OCI-LY3 (cell line): ENCODE measurements at regions not wholly inside any gene's neighbourhood (a gene's known extent, or its start where the extent isn't known, plus 50 kb on each side); places are given as distances from the start of the nearest gene placed in this dataset.

Experiments
- H2AFZ ChIP-seq: fragments of 200-600, 300-600 bp; shearing (Covaris generic); 2 replicates; pipeline ENCODE4 v1.6.0; 2014; ENCODE audit warnings: antibody characterized with exemption, low read depth, low read length
- H3K27ac ChIP-seq: fragments of 200-600, 300-600 bp; sonication (generic); 2 replicates; pipeline ENCODE4 v1.5.1; 2014; ENCODE audit warnings: mild to moderate bottlenecking, low read length, moderate library complexity, mixed read lengths
- H3K27me3 ChIP-seq: fragments of 200-600, 300-600 bp; sonication (generic); 2 replicates; pipeline ENCODE4 v1.6.1; 2014; ENCODE audit warnings: low read depth, low read length, mixed read lengths
- H3K36me3 ChIP-seq: fragments of 200-600, 300-600 bp; sonication (generic); replicated peaks from 2 replicates; pipeline ENCODE3; 2014; ENCODE audit warnings: low read depth, low read length, mixed read lengths
- H3K4me1 ChIP-seq: fragments of 300-600, 200-600 bp; sonication (generic); 2 replicates; pipeline ENCODE4 v1.6.1; 2014; ENCODE audit warnings: low read length, mixed read lengths
- H3K4me2 ChIP-seq: fragments of 200-600, 300-600 bp; sonication (generic); 2 replicates; pipeline ENCODE4 v1.6.1; 2014; ENCODE audit warnings: low read length, mixed read lengths
- H3K4me3 ChIP-seq: fragments of 300-600, 200-600 bp; sonication (generic); 2 replicates; pipeline ENCODE4 v1.5.1; 2014; ENCODE audit warnings: antibody characterized with exemption, mild to moderate bottlenecking, low read length, moderate library complexity
- H3K79me2 ChIP-seq: fragments of 300-600, 200-600 bp; shearing (Covaris generic); 2 replicates; pipeline ENCODE4 v1.6.1; 2014; ENCODE audit warnings: mild to moderate bottlenecking, low read length, mixed read lengths
- H3K9ac ChIP-seq: fragments of 300-600, 200-600 bp; shearing (Covaris generic); 2 replicates; pipeline ENCODE4 v1.6.0; 2014; ENCODE audit warnings: mild to moderate bottlenecking, low read length, moderate library complexity
- H3K9me3 ChIP-seq: fragments of 200-600, 300-600 bp; shearing (Covaris generic); 2 replicates; pipeline ENCODE4 v1.6.1; 2014; ENCODE audit warnings: low read length, mixed read lengths; ENCODE audit not compliant: insufficient read depth
- H4K20me1 ChIP-seq: fragments of 200-600, 300-600 bp; sonication (generic); 2 replicates; pipeline ENCODE4 v1.6.1; 2016; ENCODE audit warnings: low read length, mixed read lengths; ENCODE audit not compliant: insufficient read depth
- EZH2phosphoT487 ChIP-seq: fragments of 200-600 bp; shearing (Covaris generic); IDR thresholded peaks from 2 replicates; pipeline ENCODE4 v1.6.1; 2018; ENCODE audit warnings: antibody characterized with exemption, mixed run types, low read depth
- TF ChIP-seq, protein P1 (sequence below): fragments of 200-600, 300-600 bp; sonication (generic); IDR thresholded peaks from 2 replicates; pipeline ENCODE4 v1.5.1; 2014; ENCODE audit warnings: antibody characterized with exemption, low read length, low read depth

DNA sequence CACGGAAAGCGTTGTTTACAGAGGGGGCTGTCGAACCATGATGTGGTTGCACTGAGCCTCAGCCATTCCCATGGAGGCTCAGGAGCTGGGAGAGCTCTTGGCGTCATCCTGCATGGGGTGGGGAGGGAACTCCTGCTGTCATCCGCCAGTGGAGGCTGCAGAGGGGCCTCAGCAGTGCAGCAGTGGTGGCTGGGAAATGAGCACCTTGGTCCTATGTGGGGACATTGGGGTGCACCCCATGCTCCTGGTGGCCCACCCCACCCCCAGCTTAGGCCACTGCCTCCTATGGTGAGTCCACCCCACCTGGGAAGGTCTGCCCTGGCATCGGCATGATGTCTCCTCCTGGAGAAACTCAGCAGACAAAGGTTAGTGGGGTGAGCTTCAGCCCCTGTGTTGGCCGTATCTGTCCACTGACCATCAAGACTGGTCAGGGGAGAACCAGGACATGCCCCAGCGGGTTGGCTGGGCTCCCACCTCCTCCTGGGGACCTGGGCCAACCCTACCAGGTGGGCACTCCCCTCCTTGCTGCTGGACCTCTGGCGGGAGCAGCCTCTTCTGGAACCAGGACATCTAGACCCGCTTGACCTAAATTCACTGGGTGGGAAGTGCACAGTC is 67.8 kb upstream of the HDAC4 start:
- no peaks in the 10 kb centered on the region for H3K9me3 ChIP-seq
- no peaks in the 10 kb centered on the region for H3K4me1 ChIP-seq
- H4K20me1 ChIP-seq, result no peaks in the 10 kb centered on the region
- H2AFZ ChIP-seq, result no peak overlapping the region
- no peaks in the 10 kb centered on the region for H3K36me3 ChIP-seq
- peaks cover 3% of the 10 kb centered on the region; the same call in 1 of the 2 replicates for H3K27me3 ChIP-seq
- no peak overlapping the region for H3K27ac ChIP-seq
- no peaks in the 10 kb centered on the region for H3K79me2 ChIP-seq
- TF ChIP-seq, protein P1, sequence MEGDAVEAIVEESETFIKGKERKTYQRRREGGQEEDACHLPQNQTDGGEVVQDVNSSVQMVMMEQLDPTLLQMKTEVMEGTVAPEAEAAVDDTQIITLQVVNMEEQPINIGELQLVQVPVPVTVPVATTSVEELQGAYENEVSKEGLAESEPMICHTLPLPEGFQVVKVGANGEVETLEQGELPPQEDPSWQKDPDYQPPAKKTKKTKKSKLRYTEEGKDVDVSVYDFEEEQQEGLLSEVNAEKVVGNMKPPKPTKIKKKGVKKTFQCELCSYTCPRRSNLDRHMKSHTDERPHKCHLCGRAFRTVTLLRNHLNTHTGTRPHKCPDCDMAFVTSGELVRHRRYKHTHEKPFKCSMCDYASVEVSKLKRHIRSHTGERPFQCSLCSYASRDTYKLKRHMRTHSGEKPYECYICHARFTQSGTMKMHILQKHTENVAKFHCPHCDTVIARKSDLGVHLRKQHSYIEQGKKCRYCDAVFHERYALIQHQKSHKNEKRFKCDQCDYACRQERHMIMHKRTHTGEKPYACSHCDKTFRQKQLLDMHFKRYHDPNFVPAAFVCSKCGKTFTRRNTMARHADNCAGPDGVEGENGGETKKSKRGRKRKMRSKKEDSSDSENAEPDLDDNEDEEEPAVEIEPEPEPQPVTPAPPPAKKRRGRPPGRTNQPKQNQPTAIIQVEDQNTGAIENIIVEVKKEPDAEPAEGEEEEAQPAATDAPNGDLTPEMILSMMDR, result no peak
- no peak for TF ChIP-seq EZH2phosphoT487
- H3K4me2 ChIP-seq, result no peak overlapping the region
- no peak overlapping the region for H3K9ac ChIP-seq
- H3K4me3 ChIP-seq, result no peak overlapping the region

DNA sequence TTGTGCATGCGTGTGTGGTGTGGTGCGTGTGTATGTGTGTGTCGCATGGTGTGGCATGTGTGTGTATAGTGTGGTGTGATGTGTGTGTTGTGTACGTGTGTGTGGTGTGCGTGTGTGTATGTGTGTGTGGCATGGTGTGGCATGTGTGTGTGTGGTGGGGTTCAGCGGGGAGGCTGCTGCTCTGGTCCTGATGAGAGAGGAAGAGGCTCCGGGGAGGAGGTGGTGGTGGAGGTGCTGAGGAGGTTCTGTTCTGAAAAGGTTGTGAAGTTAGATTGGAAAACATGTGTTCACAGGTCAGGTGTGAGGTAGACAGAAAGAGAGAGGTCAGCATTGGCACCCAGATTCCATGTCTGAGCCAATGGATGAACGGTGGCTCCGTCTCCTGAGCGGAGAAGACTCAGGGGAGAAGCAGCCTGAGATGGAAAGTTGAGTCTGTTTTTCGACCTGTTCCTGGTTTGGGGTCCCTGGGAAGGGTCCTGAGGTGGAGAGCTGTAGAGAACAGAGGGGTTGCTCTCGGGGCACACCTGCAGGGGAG is 67.2 kb upstream of the HDAC4 start:
- no peak for TF ChIP-seq EZH2phosphoT487
- TF ChIP-seq, protein P1, result no peak
- Histone ChIP-seq H3K4me2 (no peak overlapping the region), H4K20me1 (no peaks in the 10 kb centered on the region), H3K4me1 (no peaks in the 10 kb centered on the region), H3K27me3 (no peaks in the 10 kb centered on the region), H3K27ac (no peak overlapping the region), H3K36me3 (no peaks in the 10 kb centered on the region), H3K9me3 (no peaks in the 10 kb centered on the region), H3K4me3 (no peak overlapping the region), H3K79me2 (no peaks in the 10 kb centered on the region), H2AFZ (no peak overlapping the region), H3K9ac (no peak overlapping the region)

DNA sequence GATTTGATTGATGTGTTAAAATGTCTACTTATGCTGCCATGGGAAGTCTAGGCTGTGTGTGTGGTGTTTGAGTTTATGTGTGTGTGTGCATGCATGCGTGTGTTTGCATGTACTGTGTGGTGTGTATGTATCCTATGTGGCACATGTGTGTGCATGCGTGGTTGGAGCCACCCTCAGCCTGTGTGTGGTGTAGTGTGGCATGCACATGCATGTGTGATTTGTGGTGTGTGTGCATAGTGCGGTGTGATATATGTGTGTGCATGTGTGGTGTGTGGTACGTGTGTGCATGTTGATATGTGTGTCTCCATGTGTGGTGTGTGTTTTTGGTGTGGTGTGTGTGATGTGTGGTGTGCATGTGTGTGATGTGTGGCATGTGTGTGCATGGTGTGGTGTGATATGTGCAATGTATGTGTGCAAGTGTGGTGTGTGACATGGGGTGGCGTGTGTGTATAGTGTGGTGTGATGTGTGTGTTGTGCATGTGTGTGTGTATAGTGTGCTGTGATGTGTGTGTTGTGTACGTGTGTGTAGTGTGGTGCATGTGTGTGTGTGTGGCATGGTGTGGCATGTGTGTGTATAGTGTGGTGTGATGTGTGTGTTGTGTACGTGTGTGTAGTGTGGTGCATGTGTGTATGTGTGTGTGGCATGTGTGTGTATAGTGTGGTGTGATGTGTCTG is 66.6 kb upstream of the HDAC4 start:
- Histone ChIP-seq H3K27me3 (no peaks in the 10 kb centered on the region), H2AFZ (no peak overlapping the region), H4K20me1 (no peaks in the 10 kb centered on the region), H3K4me3 (no peak overlapping the region), H3K36me3 (no peaks in the 10 kb centered on the region), H3K9me3 (no peaks in the 10 kb centered on the region), H3K27ac (no peak overlapping the region), H3K4me2 (no peak overlapping the region), H3K4me1 (no peaks in the 10 kb centered on the region), H3K79me2 (no peaks in the 10 kb centered on the region), H3K9ac (no peak overlapping the region)
- TF ChIP-seq EZH2phosphoT487, result no peak
- TF ChIP-seq, protein P1, result no peak

DNA sequence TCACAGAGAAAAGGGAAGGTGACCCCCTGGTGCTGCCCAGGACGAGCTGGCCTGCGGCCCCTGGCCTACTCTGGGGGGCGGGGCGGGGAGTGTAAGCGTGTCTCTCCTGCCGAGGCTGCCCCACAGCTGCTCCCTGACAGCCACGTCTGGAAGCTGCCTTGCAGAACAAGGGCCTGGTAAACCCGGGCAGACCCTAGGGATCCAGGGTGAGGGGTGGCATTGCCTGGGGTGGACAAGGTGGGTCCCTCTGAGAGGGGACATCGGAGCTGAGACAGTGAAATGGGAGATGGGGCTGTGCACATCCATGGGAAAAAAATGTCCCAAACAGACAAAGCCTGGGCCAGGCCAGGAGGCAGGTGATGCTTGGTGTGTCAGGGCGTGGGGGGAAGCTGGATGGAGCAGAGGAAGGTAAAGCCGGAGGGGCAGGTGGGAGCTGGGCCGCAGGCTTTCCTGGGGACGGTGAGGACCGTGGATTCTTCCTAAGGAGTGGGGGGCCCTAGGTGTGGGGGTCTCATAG is 66.0 kb upstream of the HDAC4 start:
- no peaks in the 10 kb centered on the region for H3K4me1 ChIP-seq
- H2AFZ ChIP-seq, result no peak overlapping the region
- H3K27me3 ChIP-seq, result no peaks in the 10 kb centered on the region
- no peaks in the 10 kb centered on the region for H3K79me2 ChIP-seq
- TF ChIP-seq, protein P1, result no peak
- TF ChIP-seq EZH2phosphoT487, result no peak
- H4K20me1 ChIP-seq, result no peaks in the 10 kb centered on the region
- no peak overlapping the region for H3K4me3 ChIP-seq
- no peaks in the 10 kb centered on the region for H3K9me3 ChIP-seq
- H3K9ac ChIP-seq, result no peak overlapping the region
- no peaks in the 10 kb centered on the region for H3K36me3 ChIP-seq
- no peak overlapping the region for H3K27ac ChIP-seq
- no peak overlapping the region for H3K4me2 ChIP-seq
